IPS-NIHi7 (cell line): ENCODE measurements at regions not wholly inside any gene's neighbourhood (a gene's known extent, or its start where the extent isn't known, plus 50 kb on each side); places are given as distances from the start of the nearest gene placed in this dataset.
A peak's percentile ranks its signal among the peaks of the same experiment; 100 is the strongest.

Experiments
- DNase-seq: peaks from one replicate; pipeline ENCODE4 v3.0.0; 2012; ENCODE audit warnings: mixed read lengths; ENCODE audit errors: extremely low spot score

DNA sequence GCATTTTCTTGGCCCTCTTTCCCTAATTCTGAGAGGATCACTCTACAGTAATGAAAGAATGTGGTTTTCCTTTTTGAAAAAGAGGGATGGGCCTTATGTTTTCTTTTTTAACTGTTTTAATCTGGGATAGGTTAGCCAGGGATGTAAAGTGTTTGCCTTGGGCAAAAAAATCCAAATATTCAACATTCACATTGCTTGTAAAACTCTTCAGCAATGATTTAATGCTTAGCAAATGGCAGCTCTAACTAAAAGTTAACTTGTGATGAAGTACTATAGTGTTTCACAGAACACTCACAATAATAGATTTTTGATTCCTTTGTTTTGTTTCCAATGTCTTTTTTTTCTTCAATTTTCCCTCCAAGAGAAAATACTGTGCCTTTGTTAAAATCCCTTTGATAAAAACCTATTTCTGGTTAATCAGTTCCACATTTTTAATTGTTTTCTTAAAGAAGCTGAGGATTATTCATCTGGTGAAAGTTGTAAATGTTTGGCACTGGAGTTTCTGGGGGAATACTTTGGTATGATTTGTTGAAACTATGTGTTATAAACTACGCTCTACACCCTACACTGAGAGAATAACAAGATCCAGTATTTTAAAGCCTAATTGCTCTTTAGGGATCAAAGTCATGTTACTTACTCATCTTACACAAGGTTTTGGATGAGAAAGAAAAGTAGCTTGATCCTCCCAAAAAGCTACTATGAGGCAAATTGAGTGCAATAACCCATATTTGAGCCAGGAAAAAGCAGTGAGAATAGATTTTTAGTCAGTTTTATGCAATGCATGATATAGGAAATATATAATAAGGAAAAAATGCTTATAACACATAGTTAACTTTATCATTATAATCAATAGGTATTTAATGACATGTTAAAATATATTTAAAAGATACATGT, 335.8 kb downstream of the EPHA7 start:
- DNase-seq = no peak

DNA sequence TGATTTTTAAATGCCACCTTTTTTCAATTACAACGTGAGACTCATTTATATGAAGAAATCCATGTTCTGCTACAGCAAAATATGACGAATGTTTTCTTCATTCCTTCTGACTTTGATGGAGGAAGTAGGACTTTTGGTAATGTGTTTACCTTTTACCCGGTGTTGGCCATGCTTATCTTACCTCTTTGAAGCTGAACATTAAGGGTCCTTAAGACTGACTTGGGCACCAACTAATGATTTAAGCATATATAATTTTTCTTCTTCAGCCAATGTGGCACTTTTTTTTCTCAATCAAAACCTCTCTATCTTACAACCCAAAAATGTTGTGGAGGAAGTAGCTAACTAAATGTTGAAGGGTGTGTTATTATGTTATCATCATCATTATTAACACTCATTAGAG, 337.5 kb downstream of the EPHA7 start:
- no peak for DNase-seq

- DNase-seq = peak; percentile 17
Observed at GRCh38 chr6:93079061-93079460, 340.3 kb downstream of the EPHA7 start.

GRCh38 chr6:93073811-93074210, 345.5 kb downstream of the EPHA7 start:
- no peak for DNase-seq

DNA sequence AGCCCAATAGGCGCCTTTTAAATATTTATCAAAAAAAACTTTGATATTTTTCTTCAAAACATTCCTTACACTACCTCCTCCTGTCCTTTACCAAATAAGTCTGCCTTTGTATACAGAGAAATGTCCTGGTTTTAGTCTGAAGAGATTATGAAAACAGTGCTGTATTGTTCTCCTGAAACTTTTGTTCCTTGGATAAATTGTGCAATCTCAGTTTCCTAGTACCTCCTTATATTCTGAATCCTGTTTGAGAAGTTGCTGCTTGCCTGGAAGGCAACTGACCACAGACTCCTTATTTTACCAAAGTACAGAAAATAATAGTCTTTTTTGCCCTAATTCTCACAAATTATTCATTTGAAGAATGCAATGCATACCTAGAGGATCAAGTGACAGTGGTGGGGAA, 349.5 kb downstream of the EPHA7 start:
- DNase-seq = no peak

GRCh38 chr6:93059911-93060310, 359.4 kb downstream of the EPHA7 start:
- no peak for DNase-seq

GRCh38 chr6:93057584-93057983, 361.8 kb downstream of the EPHA7 start:
- no peak for DNase-seq

DNA sequence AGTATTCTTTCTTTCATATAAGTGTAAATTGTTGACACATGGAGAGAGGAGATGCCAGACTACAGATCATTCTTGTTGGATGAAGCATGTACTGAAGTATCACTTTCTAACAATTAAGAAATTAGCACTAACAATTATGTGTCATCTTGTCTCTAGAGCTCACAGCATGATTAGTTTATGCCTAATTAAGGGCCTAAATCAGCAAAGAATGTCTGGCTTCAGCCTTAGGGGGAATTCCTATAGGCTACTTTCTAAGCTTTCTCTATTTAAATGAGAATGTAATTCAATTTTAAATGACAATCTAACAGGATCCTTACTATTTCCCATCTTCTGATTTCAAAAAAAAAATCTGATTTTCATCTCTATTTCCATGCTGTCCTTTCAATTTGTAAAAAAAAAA, 371.0 kb downstream of the EPHA7 start:
- DNase-seq = peak; percentile 14

- DNase-seq = peak; percentile 39
Observed at GRCh38 chr6:93047033-93047432, 372.3 kb downstream of the EPHA7 start.

DNA sequence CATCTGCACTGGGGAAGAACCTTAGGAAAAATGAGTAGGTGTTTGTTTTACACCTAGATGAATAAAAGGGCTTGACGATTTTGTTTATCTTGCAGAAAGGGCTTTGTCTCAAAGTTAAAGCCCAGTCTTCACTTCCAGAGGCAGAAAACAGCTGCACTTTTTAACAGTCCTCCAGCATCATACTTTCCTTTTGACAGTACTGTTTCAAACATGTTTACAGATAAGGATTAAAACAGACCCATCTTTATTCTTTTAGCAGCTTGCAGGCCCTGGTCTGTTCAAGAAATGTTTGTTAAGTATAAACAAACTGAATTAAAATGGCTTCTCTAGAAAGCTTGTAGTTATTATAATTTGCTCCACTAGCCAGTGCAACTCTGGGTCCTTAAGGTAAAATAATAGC, 374.2 kb downstream of the EPHA7 start:
- no peak for DNase-seq

DNA sequence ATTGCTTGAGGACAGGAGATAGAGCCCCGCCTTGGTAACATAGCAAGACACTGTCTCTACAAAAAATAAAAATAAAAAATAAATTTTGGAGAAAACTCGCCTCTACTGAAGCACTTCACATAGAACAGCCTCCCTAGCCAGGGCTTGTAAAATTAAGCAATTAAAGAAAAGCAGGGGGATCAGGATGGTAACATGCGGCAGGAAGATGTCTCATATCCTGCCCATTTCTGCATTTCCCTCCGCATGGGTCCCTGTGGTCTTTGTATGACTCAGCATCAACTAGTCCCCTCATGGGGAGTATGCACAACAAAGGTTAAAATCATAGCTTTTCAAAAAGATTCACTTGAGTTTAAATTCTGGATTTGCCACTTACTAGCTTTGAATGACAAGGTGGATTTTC, 379.0 kb downstream of the EPHA7 start:
- no peak for DNase-seq

- DNase-seq = peak; percentile 48
Observed at GRCh38 chr6:93036835-93037234, 382.5 kb downstream of the EPHA7 start.

DNA sequence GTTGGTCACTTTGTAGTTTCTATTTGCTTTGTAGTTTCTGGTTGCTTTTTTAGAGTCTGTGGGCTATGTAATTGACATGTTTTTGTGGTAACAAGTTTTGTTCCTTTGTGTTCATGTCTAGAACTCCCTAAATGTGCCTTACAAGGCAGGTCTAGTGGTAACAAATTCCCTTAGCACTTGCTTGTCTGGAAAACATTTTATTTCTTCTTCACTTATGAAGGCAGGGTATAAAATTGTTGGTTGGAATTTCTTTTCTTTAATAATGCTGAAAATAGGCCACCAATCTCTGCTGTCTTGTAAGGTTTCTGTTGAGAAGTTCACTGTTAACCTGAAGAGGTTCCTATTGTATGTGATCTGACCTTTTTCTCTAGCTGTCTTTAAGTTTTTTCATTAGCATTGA, 383.6 kb downstream of the EPHA7 start:
- DNase-seq = no peak

- DNase-seq = peak; percentile 30
Observed at GRCh38 chr6:93021235-93021915, 398.0 kb downstream of the EPHA7 start.

- DNase-seq = no peak
Observed at GRCh38 chr6:93017626-93018025, 401.7 kb downstream of the EPHA7 start.

DNA sequence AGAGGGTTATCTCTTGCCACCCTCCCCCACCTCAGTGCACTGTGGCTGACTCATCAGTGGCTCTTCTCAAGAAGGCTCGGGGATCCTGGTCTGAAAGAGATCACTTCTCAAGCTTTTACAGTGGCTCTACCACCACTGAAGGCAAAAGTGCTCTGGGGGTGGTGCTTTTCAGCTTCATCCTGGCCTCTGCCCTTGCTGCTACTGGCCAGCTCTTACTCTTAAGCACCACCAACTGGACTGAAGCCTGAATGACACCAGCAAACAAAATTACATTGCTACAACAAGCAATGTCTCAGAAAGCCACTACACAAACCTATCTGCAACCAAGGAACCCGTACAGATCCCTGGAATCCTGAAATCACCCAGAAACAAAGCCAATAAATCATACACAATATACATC, 402.1 kb downstream of the EPHA7 start:
- peak; percentile 71 for DNase-seq

- no peak for DNase-seq
Observed at GRCh38 chr6:93013054-93013453, 406.3 kb downstream of the EPHA7 start.

DNA sequence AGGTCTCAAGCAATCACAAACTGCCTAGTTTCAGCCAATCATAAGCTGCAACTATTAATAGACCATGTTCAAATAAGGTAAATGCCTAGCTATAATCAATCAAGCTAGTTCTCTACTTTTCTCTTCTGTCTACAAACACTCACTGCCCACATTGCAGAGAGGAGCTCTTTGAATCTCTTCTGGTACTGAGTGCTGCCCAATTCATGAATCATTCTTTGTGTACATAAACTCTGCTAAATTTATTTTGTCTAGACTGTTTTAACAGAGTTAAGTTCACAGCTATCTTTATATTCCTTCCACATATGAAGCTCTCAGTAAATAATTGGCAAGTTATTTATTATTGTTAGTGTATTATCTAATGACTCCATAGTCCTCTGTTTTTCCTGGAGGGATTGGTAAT, 411.0 kb downstream of the EPHA7 start:
- DNase-seq = no peak

DNA sequence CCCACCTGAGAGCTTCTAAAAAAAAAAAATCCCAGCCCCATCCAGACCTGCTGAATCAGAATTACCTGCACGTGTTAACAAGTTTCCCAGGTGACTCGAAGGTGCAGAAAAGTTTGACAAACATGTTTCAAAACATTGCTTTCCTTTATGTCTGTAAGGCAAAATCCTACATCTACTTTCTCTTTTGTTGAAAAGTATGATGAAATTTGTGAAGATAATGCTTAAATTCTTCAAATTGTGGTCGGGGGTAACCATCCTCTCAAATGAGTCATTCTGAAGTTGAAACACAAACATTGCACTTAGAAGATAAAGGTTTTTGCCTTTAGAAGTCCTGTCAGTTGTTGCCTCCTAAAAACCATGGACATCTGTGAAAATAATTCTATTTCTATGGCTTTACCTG, 429.7 kb downstream of the EPHA7 start:
- DNase-seq = no peak

DNA sequence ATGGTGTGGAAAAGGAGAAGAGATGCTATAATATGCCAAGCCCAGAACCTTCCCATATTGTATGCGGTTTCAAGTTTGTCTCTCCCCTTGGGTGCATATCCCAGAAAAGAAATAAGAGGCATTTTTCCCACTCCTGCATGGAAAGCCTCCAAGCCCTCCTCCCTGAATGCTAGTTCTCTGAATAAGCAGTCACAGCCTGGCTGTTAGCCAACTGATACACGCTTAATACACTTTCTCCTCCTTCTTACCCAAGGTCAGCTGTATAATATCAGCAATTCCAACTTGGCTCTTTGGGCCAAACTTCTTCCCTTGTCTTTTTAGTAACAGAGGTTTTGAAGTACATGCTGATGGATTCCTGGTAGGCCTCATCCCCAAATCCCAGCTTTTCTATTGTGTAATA, 440.1 kb downstream of the EPHA7 start:
- DNase-seq = no peak

DNA sequence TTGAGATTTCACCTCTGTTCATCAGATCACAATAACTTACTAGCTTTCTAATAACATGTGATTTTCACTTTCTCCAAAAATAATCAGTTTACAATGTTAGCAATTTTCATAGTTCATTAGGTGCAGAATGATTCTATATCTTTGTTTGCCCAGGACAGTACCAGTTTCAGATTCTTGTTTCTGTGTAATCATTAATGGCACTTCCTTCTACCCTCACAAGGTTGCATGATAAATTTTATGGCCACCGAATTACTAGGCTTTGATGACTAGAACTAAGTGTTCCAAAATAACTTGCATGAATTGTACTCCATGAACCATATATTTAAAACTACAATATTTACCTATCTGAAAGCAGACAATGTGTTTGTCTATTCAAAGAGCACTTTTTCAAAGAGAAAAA, 442.3 kb downstream of the EPHA7 start:
- no peak for DNase-seq

DNA sequence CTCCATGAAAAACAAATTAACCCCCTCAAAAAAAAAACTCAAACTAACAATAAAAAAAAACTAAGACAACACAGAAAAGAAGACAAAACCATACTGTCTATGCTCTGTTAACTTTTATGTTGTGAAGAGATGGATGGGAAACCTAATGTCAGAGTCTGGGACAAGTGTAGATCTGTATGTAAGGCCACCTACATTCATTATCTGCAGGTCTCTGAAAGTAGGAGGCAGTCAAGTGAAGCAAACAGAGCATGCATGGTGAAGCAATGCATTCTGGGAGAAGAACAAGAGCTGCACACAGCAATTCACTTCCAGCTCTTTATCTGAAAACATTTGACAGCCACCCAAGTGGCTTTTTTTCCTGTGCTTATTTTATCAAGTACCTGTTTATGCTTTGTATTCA, 452.0 kb downstream of the EPHA7 start:
- DNase-seq = no peak

GRCh38 chr6:92962846-92963245, 456.5 kb downstream of the EPHA7 start:
- no peak for DNase-seq
